ENCODE measurements at regions not wholly inside any gene's neighbourhood (a gene's known extent, or its start where the extent isn't known, plus 50 kb on each side); places are given as distances from the start of the nearest gene placed in this dataset.
A peak's percentile ranks its signal among the peaks of the same experiment; 100 is the strongest.
"Not testable (repeated sequence)": the region's sequence is repeated elsewhere in the genome, so short reads cannot be mapped to it uniquely, and the experiment has no call there.

GRCh38 chr3:4897765-4898453 lies 81.3 kb upstream of the BHLHE40 start:
- Mint-ChIP-seq H3K9me3 (no peaks in the 10 kb centered on the region), H3K27me3 (ENCODE audit: low read depth) (no peaks in the 10 kb centered on the region), H3K27ac (no peak overlapping the region), H3K4me3 (peak overlapping the region; percentile 57 to 75), H3K4me1 (ENCODE audit: low read depth) (peaks cover 67% of the 10 kb centered on the region), H3K36me3 (ENCODE audit: insufficient read depth in 2 of 2) (peaks cover 2 to 3% of the 10 kb centered on the region in 2 donors)
- ATAC-seq (replicated peaks in 1 of 2) (no peak), DNase-seq (no peak)

GRCh38 chr3:4898454-4899313 lies 80.6 kb upstream of the BHLHE40 start:
- no peaks in the 10 kb centered on the region for H3K27me3 Mint-ChIP-seq (ENCODE audit: low read depth)
- H3K4me3 Mint-ChIP-seq = peak overlapping the region; percentile 57 to 75
- peak overlapping the region; percentile 92 for H3K27ac Mint-ChIP-seq
- DNase-seq (peak in 1 of 2 donors; percentile 39), ATAC-seq (replicated peaks in 1 of 2) (peak; percentile 78 to 85)
- H3K9me3 Mint-ChIP-seq = no peaks in the 10 kb centered on the region
- H3K4me1 Mint-ChIP-seq (ENCODE audit: low read depth) = peaks cover 65% of the 10 kb centered on the region
- H3K36me3 Mint-ChIP-seq (ENCODE audit: insufficient read depth in 2 of 2) = peaks cover 2 to 3% of the 10 kb centered on the region in 2 donors

- no peaks in the 10 kb centered on the region for H3K27me3 Mint-ChIP-seq (ENCODE audit: low read depth)
- H3K4me1 Mint-ChIP-seq (ENCODE audit: low read depth) = peaks cover 74% of the 10 kb centered on the region
- peak overlapping the region; percentile 57 to 75 for H3K4me3 Mint-ChIP-seq
- H3K36me3 Mint-ChIP-seq (ENCODE audit: insufficient read depth in 2 of 2) = peaks cover 2 to 3% of the 10 kb centered on the region in 2 donors
- no peaks in the 10 kb centered on the region for H3K9me3 Mint-ChIP-seq
- H3K27ac Mint-ChIP-seq = peak overlapping the region; percentile 72
- no peak for ATAC-seq (replicated peaks in 1 of 2)
- DNase-seq = no peak
Observed at GRCh38 chr3:4899710-4900109, 79.5 kb upstream of the BHLHE40 start.

GRCh38 chr3:4900298-4900697 lies 78.9 kb upstream of the BHLHE40 start:
- peaks cover 2 to 3% of the 10 kb centered on the region in 2 donors for H3K36me3 Mint-ChIP-seq (ENCODE audit: insufficient read depth in 2 of 2)
- ATAC-seq (replicated peaks in 1 of 2) (peak; percentile 44 to 56), DNase-seq (no peak)
- peak overlapping the region; percentile 56 to 75 for H3K4me3 Mint-ChIP-seq
- H3K27ac Mint-ChIP-seq = peak overlapping the region; percentile 28
- H3K27me3 Mint-ChIP-seq (ENCODE audit: low read depth) = no peaks in the 10 kb centered on the region
- H3K4me1 Mint-ChIP-seq (ENCODE audit: low read depth) = peaks cover 80% of the 10 kb centered on the region
- no peaks in the 10 kb centered on the region for H3K9me3 Mint-ChIP-seq

GRCh38 chr3:4904811-4905695 lies 74.2 kb upstream of the BHLHE40 start:
- peaks cover 0 to 1% of the 10 kb centered on the region in 2 donors for H3K9me3 Mint-ChIP-seq
- peak overlapping the region; percentile 69 to 94 for H3K4me3 Mint-ChIP-seq
- DNase-seq (no peak), ATAC-seq (replicated peaks in 1 of 2) (no peak)
- H3K36me3 Mint-ChIP-seq (ENCODE audit: insufficient read depth in 2 of 2) = peaks cover 2 to 5% of the 10 kb centered on the region in 2 donors
- H3K27me3 Mint-ChIP-seq (ENCODE audit: low read depth) = no peaks in the 10 kb centered on the region
- peak overlapping the region; percentile 46 for H3K27ac Mint-ChIP-seq
- peaks cover 91% of the 10 kb centered on the region for H3K4me1 Mint-ChIP-seq (ENCODE audit: low read depth)

- peaks cover 93% of the 10 kb centered on the region for H3K4me1 Mint-ChIP-seq (ENCODE audit: low read depth)
- H3K27ac Mint-ChIP-seq = peak overlapping the region; percentile 73
- H3K9me3 Mint-ChIP-seq = peaks cover 0 to 1% of the 10 kb centered on the region in 2 donors
- H3K36me3 Mint-ChIP-seq (ENCODE audit: insufficient read depth in 2 of 2) = peaks cover 2 to 7% of the 10 kb centered on the region in 2 donors
- peak overlapping the region; percentile 69 to 94 for H3K4me3 Mint-ChIP-seq
- ATAC-seq (replicated peaks in 1 of 2) = peak; percentile 86 to 87
- no peaks in the 10 kb centered on the region for H3K27me3 Mint-ChIP-seq (ENCODE audit: low read depth)
- peak; percentile 51 to 52 for DNase-seq
Observed at GRCh38 chr3:4906107-4906621, 73.1 kb upstream of the BHLHE40 start.

- H3K4me1 Mint-ChIP-seq (ENCODE audit: low read depth) = peaks cover 87% of the 10 kb centered on the region
- ATAC-seq (replicated peaks in 1 of 2) = no peak
- peaks cover 0 to 1% of the 10 kb centered on the region in 2 donors for H3K9me3 Mint-ChIP-seq
- H3K27me3 Mint-ChIP-seq (ENCODE audit: low read depth) = no peaks in the 10 kb centered on the region
- no peak for DNase-seq
- peak overlapping the region; percentile 99 for H3K27ac Mint-ChIP-seq
- H3K36me3 Mint-ChIP-seq (ENCODE audit: insufficient read depth in 2 of 2) = peaks cover 0 to 7% of the 10 kb centered on the region in 2 donors
- H3K4me3 Mint-ChIP-seq = peak overlapping the region; percentile 58 to 94
Observed at GRCh38 chr3:4907050-4907449, 72.2 kb upstream of the BHLHE40 start.

GRCh38 chr3:4907643-4908432 lies 71.4 kb upstream of the BHLHE40 start:
- peak overlapping the region; percentile 99 for H3K27ac Mint-ChIP-seq
- peaks cover 80% of the 10 kb centered on the region for H3K4me1 Mint-ChIP-seq (ENCODE audit: low read depth)
- no peak for DNase-seq
- peaks cover 0 to 1% of the 10 kb centered on the region in 2 donors for H3K9me3 Mint-ChIP-seq
- no peak for ATAC-seq (replicated peaks in 1 of 2)
- H3K36me3 Mint-ChIP-seq (ENCODE audit: insufficient read depth in 2 of 2) = peaks cover 0 to 13% of the 10 kb centered on the region in 2 donors
- peak overlapping the region; percentile 72 to 94 for H3K4me3 Mint-ChIP-seq
- no peaks in the 10 kb centered on the region for H3K27me3 Mint-ChIP-seq (ENCODE audit: low read depth)

- H3K4me3 Mint-ChIP-seq = peak overlapping the region; percentile 72 to 94
Observed at GRCh38 chr3:4908433-4909156, 70.6 kb upstream of the BHLHE40 start.

GRCh38 chr3:4914464-4914863 lies 64.8 kb upstream of the BHLHE40 start:
- no peak overlapping the region for H3K4me3 Mint-ChIP-seq
- H3K27ac Mint-ChIP-seq = no peak overlapping the region
- H3K4me1 Mint-ChIP-seq (ENCODE audit: low read depth) = peaks cover 19% of the 10 kb centered on the region
- ATAC-seq (replicated peaks in 1 of 2) (no peak), DNase-seq (no peak)
- no peaks in the 10 kb centered on the region for H3K27me3 Mint-ChIP-seq (ENCODE audit: low read depth)
- peaks cover 5 to 6% of the 10 kb centered on the region in 2 donors for H3K9me3 Mint-ChIP-seq
- peaks cover 6 to 21% of the 10 kb centered on the region in 2 donors for H3K36me3 Mint-ChIP-seq (ENCODE audit: insufficient read depth in 2 of 2)

More at GRCh38 chr3:4908433-4909156, 70.6 kb upstream of the BHLHE40 start:
- Mint-ChIP-seq H3K4me1 (ENCODE audit: low read depth) (peaks cover 78% of the 10 kb centered on the region), H3K36me3 (ENCODE audit: insufficient read depth in 2 of 2) (peaks cover 2 to 16% of the 10 kb centered on the region in 2 donors), H3K27ac (peak overlapping the region; percentile 99), H3K9me3 (peaks cover 1 to 2% of the 10 kb centered on the region in 2 donors), H3K27me3 (ENCODE audit: low read depth) (no peaks in the 10 kb centered on the region)
- peak; percentile 37 for DNase-seq
- peak; percentile 64 for ATAC-seq (replicated peaks in 1 of 2)

GRCh38 chr3:4921589-4921988 lies 57.6 kb upstream of the BHLHE40 start:
- H3K27me3 Mint-ChIP-seq (ENCODE audit: low read depth); H3K4me3 Mint-ChIP-seq; H3K9me3 Mint-ChIP-seq; H3K4me1 Mint-ChIP-seq (ENCODE audit: low read depth); H3K27ac Mint-ChIP-seq; ATAC-seq (replicated peaks in 1 of 2); H3K36me3 Mint-ChIP-seq (ENCODE audit: insufficient read depth in 2 of 2); DNase-seq: not testable (repeated sequence)

Measured in activated T-cell treated with anti-CD3 and anti-CD28 coated beads, Interleukin-2, amount 50 U/mL, for 72 hours (primary cell).